Non-pigmented ciliary epithelial cell (primary cell): ENCODE measurements at regions not wholly inside any gene's neighbourhood (a gene's known extent, or its start where the extent isn't known, plus 50 kb on each side); places are given as distances from the start of the nearest gene placed in this dataset.

ENCODE experiments used
- DNase-seq: peaks from one replicate; pipeline ENCODE4 v3.0.0-alpha.2; 2010; ENCODE audit warnings: low read depth

DNA sequence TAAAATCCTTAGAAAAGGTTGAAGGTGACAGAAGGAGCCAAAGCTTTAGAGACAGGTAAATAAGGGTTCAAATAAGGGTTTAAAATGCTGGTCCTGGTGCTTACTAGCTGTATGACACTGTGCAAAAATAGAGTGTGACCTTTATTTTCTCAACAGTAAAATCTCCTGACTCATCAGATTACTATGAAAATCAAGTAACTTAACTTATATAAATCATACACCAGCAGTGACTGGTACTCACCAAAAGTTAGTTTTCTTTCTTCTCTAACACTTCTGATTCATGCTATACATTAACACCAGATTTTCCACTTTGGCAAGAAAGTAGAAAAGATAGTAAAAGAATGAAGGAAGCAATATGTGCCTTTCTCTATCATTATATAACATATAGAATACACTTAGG lies 205.9 kb upstream of the GBE1 start:
- DNase-seq, result no peak

DNA sequence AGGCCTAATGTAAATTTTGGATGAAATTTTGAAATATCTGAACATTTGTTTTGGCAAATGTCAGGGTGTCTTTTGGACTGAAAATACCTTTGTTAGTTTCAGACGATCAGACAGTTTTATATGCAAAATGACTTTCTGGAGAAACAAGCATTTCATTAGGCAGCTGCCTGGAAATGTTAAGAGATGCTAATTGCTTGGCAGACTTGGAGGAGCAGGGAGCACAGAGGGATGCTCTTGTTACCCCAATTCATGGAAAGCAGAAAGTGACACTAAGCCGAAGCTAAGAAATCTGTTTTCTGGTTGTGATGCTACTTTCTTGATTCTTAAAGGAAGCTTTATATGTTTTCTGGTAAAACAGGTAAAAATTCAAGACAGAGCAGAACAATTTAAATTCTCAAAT lies 204.3 kb upstream of the GBE1 start:
- DNase-seq, result no peak

- no peak for DNase-seq
Observed at GRCh38 chr3:81962396-81962795, 201.0 kb upstream of the GBE1 start.

DNA sequence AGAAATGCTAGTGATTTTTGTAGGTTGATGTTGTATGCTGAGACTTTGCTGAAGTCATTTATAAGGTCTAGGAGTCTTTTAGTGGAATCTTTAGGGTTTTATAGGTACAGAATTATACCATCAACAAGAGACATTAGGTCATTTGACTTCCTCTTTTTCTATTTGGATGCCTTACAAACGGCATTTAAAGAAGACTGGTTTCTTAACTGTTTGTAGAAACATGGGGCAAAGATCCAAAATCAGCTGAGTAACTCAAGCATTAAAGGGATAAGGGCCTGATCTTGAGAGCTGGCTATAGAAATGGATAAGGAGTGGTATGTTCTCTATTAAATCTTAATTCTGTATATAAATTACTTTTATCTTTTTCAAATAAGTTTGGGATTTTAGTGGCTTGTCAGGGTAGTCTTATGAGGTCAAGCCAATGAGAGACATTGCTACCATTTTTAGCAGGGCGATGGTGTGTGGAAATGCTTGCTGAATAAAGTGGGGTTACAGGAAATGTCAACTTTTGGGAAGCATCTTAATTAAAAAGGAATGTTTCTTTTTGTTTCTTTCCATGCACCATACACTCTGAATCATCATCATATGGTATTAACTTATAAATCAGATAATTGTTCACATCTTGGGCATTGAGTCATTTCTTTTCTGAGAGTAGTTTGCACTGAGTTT lies 197.7 kb upstream of the GBE1 start:
- DNase-seq, result no peak

GRCh38 chr3:81955878-81956277 lies 194.4 kb upstream of the GBE1 start:
- no peak for DNase-seq

DNA sequence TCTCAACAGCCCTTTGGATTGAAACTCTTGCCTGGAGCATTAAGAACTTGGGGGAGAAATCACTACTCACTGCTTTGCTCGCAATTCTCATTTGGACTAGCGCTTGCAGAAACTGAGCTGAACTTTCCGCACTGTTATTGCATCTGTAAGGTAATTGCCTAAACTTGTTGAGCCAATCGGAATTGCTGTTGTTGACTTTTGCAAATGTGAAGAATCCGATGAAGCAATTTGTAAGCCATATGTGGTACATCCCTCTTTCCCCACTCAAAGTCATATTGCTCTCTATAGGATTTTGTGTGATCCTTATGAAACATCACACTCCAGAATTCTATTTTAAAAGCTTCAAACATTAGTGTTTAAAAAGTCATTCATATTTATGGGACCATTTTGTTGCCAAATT lies 191.7 kb upstream of the GBE1 start:
- DNase-seq, result no peak

DNA sequence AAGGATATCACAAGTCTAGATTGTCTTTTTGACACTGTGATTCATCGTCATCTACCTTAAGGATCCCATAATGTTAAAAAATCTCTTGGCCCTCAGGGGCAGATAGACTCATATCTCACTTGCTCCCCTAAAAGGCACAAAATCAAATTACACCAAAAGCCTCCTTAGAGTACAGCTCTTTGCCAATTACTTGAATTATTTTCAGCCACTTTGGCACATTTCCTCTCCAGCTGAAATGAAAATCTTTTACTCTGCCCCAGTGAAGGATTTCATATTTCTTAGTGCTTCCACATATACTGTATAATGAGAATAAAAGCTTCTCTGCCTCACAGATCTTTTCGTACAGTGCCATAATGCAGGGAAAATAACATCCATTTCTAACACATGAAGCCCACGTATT lies 190.7 kb upstream of the GBE1 start:
- DNase-seq, result no peak

DNA sequence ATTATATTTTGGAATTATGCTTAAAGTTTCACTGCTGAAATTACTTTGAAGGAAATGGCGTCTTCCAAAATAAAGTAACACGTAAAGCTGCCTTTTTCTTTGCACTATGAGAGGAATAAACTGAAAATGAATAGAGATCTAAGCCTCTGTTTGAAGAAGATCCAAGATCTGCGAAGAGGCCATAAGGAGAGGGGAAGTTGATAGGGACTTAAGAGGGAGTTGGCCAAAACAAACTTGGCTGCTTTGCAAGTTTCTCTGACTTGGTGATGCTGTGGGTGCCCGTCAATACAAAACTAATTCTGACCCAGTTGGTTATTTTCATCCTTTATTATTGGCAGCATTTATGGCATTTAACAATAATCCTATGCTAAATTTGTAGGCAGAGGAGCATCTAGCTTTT lies 190.2 kb upstream of the GBE1 start:
- no peak for DNase-seq

- no peak for DNase-seq
Observed at GRCh38 chr3:81951106-81951505, 189.7 kb upstream of the GBE1 start.

DNA sequence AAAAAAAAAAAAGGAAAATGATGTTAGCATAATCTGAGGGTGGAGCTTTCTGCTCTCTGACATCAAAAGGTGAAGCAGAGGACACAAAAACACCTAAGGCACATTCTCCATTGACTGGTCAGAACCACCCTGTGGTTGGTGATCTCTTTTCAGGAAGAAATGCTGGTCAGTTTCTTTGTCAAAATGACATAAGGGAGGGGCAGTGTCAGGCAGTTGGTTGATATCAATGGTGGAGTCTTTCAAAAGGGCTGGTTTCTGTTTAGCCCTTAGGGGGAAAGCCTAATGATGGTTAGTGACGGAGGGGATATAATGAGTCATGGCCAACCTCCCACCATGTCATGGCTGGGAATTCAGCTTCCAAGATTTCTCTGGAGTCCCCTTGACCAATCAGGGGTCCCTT lies 185.9 kb upstream of the GBE1 start:
- no peak for DNase-seq

- DNase-seq, result no peak
Observed at GRCh38 chr3:81938681-81939080, 177.2 kb upstream of the GBE1 start.

DNA sequence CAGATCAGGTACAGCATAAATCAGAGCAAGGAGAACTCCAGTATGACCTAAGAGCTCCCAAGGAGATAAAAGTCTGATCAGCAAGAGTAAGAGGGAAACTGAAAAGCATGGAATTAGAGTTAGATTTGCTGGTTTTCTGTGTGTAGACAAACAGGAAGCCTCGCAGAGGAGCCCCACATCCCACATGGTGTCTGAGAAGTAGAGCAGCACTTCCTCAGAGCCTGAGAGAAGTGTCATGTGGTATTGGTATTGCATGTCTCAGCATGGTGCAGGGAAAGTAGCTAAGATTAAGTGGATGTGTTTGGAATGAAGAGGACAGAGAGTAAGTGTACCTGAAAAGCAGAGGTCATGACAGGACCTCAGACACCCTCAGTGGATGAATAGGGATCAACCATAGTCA lies 175.4 kb upstream of the GBE1 start:
- DNase-seq, result no peak

DNA sequence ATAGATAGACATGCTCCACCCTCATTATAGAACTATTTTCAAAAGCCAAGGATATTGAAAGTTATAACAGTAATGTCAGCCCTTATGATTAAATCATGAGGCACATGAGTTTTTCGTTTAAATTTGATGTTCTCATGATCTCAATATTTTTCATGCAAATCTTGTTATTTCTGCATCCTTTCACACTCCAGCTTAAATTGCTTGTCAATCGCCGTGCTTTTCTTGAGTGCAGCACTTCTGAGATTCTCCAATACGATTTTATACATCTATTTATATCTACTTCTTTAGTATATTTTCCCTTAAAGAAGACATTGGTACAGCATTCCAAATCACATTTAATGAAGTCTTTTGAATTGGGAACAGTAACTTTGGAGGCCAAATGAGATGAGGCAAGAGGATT lies 171.2 kb upstream of the GBE1 start:
- no peak for DNase-seq

DNA sequence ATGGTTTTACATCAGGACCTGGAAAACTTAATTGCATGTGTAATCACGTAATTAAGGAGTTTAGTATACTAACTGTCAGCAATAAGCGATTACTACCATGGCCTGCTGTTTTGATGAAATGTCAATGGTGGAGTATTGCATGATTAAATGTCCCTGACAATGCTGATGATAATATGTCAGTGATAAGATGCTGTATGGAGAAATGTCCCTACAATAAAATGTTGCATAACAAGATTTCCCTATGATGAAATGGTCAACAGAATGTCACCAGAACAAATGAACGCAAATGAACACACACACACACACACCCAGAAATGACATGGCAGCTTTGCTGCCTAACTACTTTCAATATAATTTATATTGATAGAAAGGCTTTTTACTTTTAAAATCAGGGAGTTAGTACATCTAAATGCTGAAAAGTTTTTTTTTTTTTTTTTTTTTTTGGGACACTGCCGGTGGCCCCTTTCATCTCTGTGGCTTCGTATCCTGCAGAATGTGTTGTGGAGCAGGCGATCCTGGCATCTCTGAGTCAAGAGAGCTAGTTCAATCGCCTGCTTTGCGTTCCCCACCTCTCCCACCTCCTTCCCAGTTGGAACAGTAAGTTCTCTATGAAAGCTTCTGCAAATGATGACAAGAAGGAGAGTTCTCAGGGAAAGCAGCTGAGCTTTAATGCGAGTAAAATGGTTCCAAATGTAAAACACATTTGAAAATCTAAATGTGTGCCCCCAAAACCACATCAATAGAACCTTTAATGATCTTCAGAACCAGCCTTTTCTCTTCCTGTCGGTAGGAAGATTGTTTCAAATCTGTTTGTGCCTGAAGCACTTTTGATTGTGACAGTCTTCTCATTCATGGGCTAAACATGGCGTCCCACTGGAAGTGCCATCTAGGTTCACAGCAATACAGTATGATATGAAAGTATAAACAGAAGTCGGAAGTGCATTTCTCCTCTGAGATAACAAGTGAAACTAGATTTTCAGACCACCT lies 170.1 kb upstream of the GBE1 start:
- no peak for DNase-seq

- no peak for DNase-seq
Observed at GRCh38 chr3:81929697-81930096, 168.3 kb upstream of the GBE1 start.

GRCh38 chr3:81927811-81928210 lies 166.4 kb upstream of the GBE1 start:
- DNase-seq, result no peak

GRCh38 chr3:81925385-81925784 lies 163.9 kb upstream of the GBE1 start:
- no peak for DNase-seq

GRCh38 chr3:81923038-81923437 lies 161.6 kb upstream of the GBE1 start:
- DNase-seq, result no peak

DNA sequence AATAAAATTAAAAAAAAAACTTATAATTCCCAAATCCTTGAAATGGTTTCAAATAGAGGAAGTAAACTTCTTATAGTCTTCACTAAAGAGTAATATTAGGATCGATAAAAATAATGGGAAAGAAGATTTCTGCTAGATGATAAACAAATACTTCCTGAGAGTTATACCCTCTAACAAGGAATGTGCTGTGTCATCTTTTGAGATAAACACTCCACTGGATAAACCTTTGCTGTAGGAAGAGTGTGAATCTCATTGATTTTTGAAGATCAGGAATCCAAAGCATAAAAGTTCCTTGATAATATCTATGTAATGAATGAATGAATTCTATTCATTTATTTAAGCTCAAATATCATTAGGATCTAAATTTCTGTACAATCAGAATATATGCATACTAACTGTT lies 161.0 kb upstream of the GBE1 start:
- no peak for DNase-seq

DNA sequence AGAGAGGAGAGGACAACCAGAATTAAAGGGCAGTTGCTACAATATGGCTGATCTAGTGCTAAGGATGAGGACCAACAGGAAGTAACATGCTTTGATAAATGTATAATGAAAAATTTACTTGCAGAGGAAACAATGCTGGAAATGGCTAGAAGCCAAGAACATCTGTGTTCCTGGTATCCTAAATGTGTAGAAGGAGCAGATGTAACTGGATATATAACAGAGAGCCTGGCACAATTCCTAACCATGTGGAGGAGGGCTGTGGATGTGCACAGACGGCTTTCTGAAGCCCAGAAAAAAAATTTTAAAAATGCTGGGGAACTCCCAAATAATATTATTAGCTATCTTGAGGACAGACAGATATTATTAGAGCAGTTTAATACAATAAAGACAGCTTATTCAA lies 159.4 kb upstream of the GBE1 start:
- no peak for DNase-seq

GRCh38 chr3:81916890-81917289 lies 155.4 kb upstream of the GBE1 start:
- no peak for DNase-seq

DNA sequence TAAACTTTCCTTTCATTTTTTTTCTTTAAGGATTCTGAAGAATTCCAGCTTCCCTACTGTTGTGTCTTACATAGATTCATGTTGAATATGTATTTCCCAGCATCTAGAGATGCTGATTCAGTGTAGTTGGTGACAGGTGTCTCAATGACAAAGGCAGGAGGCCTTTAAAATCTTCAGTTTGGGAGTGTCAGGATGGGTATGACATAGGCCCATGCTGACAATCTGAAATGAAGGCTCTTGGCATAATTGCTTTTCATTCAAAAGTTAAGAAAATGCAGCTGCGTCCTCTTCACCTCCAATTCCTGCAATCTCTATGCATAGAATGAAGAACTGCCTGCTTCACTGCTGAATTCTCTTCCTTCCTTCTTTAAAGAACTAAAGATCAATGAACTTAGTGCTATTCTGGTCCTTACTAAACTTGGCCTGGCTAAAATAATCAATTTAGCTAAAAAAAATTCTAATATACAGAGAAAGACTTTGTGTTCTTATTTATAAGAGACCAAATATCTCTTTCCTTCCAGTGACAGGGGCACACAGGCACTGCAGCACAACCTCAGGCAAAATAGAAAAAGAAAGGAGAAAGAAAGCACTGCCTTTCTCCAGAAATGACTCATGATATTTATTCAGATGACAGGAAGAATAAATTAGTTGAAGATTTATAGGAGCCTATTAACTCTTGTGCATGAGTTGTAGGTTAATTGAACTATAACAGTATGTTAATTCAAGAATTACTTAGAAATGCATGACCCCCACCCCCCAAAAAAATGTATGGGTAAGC lies 152.6 kb upstream of the GBE1 start:
- DNase-seq, result no peak

DNA sequence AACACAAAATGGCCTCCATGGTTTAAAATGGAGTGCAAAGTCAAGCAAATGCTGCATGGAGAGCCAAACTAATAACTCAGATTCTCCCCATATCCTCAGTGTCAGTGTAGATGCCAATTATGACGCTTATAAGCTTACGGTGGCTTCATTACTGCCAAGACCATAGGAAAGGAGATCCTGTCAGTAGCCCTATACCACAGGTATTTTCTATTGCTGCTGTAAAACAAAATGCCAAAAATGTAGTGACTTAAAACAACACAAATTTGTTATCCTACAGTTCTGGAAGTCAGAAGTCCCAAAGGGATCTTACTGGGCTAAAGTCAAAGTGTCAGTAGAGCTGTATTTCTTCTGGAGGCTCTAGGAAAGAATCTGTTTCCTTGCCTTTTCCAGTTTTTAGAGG lies 149.8 kb upstream of the GBE1 start:
- DNase-seq, result no peak
